HG02588 (cell line): ENCODE measurements at regions not wholly inside any gene's neighbourhood (a gene's known extent, or its start where the extent isn't known, plus 50 kb on each side); places are given as distances from the start of the nearest gene placed in this dataset.

Source experiments
- ATAC-seq: cut with Tn5 transposase; IDR thresholded peaks from one replicate; pipeline ENCODE4 v1.9.1; 2021; ENCODE audit warnings: mild to moderate bottlenecking, moderate library complexity; ENCODE audit not compliant: unreplicated experiment

DNA sequence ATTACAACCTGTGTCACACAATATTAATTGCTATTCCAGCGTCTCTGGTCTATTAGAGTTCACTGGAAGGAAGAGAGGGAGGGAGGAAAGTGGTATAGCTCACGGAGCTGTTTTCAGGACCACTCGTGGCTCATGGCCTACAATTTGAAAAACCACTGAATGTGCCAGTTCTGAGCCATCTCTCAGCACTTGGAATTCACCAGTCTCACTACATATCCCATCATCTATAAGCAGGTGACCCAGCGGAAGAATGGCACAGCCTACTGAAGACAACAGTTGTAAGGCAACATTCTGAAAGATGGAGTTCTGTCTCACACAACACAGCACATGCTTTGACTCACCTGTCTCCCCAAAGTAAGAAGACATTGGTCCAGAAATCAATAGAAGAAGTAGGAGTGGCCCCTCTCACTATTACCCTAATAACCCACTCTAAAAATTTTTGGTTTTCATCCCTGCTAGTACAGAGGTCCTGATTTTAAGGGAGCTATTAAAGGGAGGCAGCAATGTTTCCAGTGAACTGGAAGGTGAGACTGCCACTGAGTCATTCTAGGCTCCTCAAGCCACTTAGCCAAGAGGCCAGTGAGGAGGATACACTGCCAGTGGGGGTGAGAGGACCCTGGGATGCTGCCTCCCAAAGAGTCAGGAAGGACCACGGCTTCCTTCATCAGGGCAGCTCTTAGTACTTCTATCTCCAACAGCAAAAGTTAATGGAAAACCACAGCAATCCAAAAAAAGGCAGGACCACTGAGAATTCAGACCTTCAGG is 50.0 kb upstream of the DOCK9 start:
- ATAC-seq, result no peak

DNA sequence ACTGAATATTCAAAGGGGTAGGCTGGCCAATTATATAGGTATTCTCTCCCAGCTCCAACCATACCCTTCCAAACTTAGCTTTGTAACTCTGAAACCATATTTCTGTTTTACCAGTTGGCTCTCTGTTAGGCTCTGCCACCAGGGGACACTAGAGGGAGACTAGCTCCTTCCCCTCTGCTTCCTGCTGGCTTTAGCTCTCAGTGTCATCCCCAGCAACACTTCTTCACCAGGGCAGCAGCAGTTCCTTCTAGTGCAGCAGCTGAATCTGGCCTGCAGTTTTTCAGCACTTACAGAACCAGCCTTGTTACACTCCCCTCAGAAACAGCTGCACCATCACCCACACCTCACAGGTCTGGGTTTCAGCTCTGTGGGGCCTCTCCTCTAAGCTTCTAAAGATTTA is 51.0 kb upstream of the DOCK9 start:
- no peak for ATAC-seq

DNA sequence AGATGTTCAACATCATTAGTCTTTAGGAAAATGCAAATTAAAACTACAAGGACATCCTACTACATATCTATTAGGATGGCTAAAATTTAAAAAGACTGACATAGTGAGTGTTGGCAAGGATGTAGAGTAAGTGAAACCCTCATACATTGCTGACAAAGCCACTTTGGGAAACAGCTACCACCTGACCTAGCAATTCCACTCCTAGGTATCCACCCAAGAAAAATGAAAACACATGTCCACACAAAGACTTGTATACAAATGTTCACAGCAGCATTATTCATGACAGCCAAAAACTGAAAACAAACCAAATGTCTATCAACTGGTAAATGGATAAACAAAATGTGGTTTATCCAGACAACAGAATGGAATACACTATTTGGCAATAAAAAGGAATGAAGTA is 51.7 kb upstream of the DOCK9 start:
- no peak for ATAC-seq

- no peak for ATAC-seq
Observed at GRCh38 chr13:99030326-99030725, 52.5 kb upstream of the DOCK9 start.

DNA sequence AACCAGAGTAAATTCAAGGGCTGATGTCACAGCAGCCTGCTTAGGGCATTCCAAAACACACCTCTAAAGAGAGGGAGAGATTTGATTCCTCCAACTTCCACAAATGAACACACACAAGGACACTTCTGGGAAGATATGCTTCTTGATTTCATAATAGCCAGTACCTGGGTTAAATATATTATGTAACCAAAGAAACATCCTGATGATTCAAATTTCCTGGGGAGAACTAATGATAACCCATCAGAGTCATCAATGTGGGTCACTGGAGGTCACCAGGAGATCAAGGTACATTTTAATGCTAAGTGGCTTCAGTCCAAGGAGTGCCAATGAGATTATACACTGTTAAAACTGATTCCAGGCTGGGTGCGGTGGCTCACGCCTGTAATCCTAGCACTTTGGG is 54.0 kb upstream of the DOCK9 start:
- no peak for ATAC-seq

DNA sequence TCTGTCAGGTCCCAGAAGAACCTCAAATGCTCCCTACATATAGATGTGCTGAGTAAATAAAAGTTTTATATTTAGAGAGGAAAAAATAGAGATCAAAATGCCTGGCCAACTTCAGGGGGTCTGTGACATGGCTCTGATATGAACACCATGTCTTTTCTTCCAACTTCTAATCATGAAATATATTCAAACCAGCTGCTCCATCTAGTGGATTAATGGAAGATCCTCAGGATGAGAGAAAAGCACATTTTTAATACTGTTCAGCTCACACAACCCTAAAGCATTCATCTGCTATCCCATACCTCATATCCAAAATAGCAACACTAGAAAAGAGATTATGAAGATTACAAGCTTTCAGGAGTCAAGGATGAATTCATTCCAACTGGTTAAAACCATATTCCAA is 56.0 kb upstream of the DOCK9 start:
- no peak for ATAC-seq

DNA sequence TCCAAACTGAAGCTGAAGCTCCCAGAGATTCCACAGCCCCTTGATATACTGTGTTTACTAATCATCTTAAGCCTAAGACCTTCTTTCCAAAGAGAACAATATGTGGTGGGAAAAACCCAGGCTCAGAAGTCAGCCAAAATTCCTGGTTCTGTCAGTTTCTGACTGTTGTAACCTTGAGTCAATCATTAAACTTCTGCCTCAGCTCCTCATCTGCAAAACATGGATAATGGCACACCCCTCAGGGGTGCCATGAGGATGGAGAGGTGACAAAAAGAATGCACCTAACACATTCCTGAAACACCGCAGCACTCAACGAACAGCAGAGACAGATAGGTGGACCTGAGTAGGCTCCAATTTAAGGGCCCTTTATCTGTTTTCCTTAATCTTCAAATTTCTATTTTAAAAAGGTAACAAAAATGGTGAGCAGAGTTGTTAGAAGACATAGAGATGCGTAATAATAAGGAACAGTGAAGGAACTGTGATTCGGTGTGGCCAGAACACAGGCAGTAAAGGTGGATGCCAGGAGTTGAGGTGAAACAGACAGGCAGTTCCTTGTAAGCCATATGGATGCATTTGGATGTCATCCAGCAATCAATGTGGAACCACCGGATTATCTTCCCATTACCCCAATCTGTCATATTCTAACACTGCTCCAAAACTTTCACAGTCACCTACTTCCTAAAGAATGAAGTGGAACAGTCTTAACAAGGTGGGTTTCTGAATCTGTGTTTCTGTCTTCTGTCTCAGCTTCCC is 56.6 kb upstream of the DOCK9 start:
- ATAC-seq, result no peak

GRCh38 chr13:99035715-99036114 is 57.9 kb upstream of the DOCK9 start:
- ATAC-seq, result no peak

GRCh38 chr13:99037756-99038155 is 59.9 kb upstream of the DOCK9 start:
- ATAC-seq, result no peak

DNA sequence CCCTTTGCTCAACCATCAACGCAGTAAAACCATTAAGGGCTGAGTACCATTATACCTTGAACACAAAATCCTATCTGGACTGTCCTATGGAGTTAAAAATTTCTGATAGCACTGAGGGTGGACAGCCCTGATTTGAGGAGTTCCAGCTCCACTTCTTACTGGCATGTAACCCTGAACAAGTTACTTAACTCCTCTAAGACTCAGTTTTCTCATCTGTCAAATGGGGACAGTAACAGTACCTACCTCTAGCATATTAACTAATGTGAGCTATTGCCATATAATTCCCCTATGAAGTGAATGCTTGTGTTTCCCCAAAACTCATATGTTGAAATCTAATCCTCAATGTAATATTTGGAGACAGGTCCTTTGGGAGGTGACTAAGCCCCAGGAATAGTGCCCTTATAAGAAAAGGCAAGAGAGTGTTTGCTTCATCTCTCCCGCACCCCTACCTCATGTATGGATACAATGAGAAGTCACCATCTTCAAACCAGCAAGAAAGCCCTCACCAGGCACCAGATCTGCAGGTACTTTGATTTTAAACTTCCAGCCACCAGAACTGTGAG is 61.9 kb upstream of the DOCK9 start:
- ATAC-seq, result no peak

DNA sequence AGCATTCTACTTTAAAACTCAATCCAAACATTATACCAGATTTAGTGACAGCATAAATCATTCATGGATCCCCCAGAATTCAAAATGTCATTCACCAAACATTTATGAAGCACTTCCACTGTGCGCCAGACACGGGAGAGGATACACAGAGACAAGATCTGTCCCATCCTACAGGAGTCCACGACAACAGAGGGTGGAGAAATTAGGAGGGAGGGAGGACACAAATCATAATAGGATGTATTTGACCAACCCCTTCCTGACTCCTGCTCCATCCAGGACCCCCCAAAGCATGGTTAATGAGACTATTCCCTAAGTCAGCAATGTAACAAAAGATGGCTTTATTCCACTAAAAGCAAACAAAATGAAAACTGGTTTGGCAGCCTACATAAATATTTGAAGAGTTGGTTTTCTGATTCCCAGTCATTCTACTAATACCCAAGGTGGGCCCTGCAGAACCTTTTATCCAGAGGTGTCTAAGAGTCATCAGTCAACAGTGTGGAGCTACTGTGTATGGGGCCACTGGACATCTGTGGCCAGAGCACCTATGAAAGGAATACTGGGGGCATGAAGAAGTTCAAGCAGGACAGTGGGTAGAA is 62.8 kb upstream of the DOCK9 start:
- ATAC-seq, result no peak

GRCh38 chr13:99041337-99041736 is 63.5 kb upstream of the DOCK9 start:
- ATAC-seq, result no peak

DNA sequence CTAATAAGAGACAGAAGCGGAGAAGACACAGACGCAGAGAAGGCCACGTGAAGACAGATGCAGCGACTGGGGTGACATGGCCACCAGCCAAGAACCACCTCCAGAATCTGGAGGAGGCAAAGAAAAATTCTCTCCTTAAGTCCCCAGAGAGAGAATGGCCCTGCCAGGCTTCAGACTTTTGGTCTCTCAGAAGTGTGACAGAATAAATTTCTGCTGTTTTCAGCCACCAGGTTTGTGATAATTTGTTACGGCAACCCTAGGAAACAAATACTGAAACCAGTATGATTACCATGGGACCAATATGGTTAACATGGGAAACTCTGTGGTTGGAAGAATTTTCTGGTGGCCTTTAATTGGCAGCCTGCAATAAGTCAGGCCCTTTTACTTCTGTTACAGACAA is 63.9 kb upstream of the DOCK9 start:
- peak; percentile 36 for ATAC-seq

DNA sequence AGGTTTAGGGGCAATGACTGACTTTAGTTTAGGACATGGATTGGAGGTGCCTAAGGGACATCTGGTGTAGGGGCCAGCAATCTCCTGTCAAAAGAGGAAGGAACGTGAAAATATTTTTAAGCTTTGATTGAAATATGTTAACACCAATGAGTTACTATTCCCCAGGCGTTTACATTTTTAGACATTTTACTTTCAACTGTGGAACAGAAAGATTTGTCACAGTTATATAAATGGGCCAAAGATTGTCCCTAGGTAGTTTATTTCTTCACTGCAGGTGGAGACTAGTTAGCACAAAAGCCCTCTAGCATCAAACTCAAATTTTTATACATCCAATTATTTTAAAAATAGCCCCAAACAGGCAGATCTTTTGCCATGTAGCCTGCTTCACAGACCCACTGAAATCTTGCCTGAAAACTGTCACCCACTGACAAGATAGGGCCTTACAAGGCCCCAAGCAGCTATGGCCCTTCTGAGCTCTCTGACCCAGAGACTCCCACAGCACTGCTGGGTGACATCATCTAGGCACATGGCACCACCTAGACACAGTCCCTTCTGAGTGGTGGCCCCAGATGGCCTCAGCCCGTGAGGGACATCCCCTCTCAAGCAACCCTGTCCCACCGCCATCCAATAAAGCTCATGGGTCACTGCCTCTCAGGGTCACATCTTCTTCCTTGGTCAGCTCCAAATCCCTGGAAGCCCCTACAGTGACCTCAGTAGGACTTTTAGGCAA is 64.8 kb upstream of the DOCK9 start:
- no peak for ATAC-seq

DNA sequence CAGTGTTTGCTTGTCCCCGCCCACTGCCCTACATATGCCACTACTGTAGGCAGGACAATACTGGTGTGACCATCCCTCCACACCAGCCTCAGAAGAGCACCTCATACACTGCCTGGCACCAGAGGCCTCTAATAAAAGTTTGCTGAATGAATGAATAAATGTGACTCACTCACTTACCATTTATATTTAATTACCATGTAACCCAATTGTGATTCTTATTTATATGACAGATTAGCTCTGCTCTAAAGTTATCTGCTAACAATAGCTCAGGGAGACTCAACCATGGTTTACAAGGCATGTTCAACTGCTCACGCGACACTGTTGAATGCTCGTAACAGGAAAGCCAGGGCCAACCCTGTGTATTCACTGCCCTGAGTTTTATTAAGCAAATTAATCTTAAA is 66.0 kb upstream of the DOCK9 start:
- no peak for ATAC-seq

DNA sequence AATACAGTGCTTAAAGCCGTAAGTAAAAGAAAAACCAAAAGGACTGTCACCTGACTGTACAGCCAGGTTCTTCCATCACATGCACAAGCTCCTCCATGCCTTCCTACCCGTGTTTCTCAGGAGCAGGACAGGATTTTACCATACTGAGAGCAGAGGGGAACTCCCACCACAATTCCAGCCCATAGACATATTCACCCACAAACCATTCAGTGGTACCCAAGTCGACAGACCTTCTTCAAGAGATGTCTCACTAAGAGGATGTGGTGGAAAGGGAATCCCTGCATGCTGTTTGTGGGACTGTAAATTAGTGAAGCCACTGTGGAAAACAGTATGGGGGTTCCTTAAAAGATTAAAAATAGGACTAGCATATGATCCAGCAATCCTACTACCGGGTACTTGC is 66.9 kb upstream of the DOCK9 start:
- ATAC-seq, result no peak

DNA sequence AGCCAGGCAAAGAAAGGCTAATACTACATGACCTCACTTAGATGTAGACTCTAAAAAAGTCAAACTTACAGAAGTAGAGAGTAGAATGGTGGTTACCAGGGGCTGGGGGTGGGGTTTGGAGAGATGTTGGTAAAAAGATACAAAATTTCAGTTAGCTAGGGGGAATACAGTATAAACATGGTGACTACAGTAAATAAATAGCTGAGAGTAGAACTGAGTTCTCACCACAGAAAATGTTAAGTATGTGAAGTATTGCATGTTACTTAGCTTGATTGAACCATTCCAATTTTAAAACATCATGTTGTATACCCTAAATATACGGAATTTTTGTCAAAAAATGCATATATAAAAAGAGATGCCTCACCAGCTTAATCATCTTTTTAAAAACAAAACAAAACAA is 67.5 kb upstream of the DOCK9 start:
- ATAC-seq, result no peak

GRCh38 chr13:99046851-99047250 is 69.0 kb upstream of the DOCK9 start:
- ATAC-seq, result no peak

DNA sequence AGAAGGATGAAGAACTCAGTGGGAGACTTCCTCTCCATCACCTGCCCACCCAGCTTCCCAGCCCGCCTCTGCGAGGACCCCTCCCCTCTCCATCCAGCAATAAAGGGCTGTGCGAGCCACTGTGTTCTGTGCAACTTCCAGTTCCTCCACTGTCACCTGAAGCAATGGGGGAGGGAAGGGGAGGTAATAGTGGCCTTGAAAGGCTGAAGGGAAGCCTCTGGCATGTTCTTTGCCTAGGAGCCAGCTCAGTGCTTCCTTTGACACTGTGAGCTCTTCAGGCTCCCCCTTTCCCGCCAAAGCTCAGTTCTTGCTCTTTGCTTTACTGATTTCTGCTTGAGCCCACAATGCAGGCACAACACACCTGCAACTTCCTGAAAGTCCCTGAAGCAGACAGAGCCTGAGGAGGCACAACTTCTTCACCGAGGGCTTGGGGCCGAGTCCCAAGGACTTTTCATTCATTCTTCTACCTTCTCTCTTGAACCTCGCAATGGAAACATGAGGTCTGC is 73.2 kb upstream of the DOCK9 start:
- no peak for ATAC-seq

GRCh38 chr13:99051768-99052455 is 74.0 kb upstream of the DOCK9 start:
- no peak for ATAC-seq
